Prostate gland (tissue), 2 donors: ENCODE measurements at regions not wholly inside any gene's neighbourhood (a gene's known extent, or its start where the extent isn't known, plus 50 kb on each side); places are given as distances from the start of the nearest gene placed in this dataset.

Source experiments
- DNase-seq: peaks from one replicate; pipeline ENCODE4 v3.0.0-alpha.2; 2019; ENCODE audit warnings: low spot score
- H3K27ac ChIP-seq, 2 donors: fragments of 200-600 bp; sonication (generic); 2 replicates each; pipeline ENCODE4 v1.5.1; 2017 to 2019
- H3K27me3 ChIP-seq: fragments of 200-600 bp; sonication (generic); replicated peaks from 2 replicates; pipeline ENCODE4 v1.5.1; 2019; ENCODE audit not compliant: insufficient read depth
- H3K36me3 ChIP-seq, 2 donors: fragments of 200-600 bp; sonication (generic); 1 replicate in 1 of 2; 2 replicates in 1 of 2; pipeline versions ENCODE4 v1.5.1 to v1.8.1; 2017 to 2019
- H3K4me1 ChIP-seq: fragments of 200-600 bp; sonication (generic); replicated peaks from 2 replicates; pipeline ENCODE4 v1.5.1; 2019
- H3K4me3 ChIP-seq, 2 donors: fragments of 200-600 bp; sonication (generic); 2 replicates each; pipeline ENCODE4 v1.5.1; 2017 to 2019
- H3K9me3 ChIP-seq: fragments of 200-600 bp; sonication (generic); 2 replicates; pipeline ENCODE4 v1.5.1; 2017
- CTCF ChIP-seq, 4 experiments: fragments of 200-600 bp in 2 of 4; fragments of 450-650 bp in 2 of 4; sonication (generic) in 2 of 4; IDR thresholded peaks; 1 replicate in 3 of 4; 2 replicates in 1 of 4; pipeline ENCODE4 v1.5.1; 2016 to 2019; ENCODE audit warnings: antibody characterized with exemption in 4 of 4, mild to moderate bottlenecking in 2 of 4, moderate library complexity in 2 of 4
- POLR2A ChIP-seq: fragments of 450-650 bp; IDR thresholded peaks from one replicate; pipeline ENCODE4 v1.6.1; 2016; ENCODE audit warnings: antibody characterized with exemption, mild to moderate bottlenecking
- POLR2AphosphoS5 ChIP-seq: sonication (generic); formaldehyde crosslinking; IDR thresholded peaks from one replicate; pipeline ENCODE4 v1.6.1; 2017; ENCODE audit warnings: antibody characterized with exemption
- WGBS: methylation state at CpG from one replicate; pipeline ENCODE4 v1.1.5; 2018; 5-methylcytosine and 5-hydroxymethylcytosine counted together
- intact Hi-C: fragments of 100-400 bp; cut with DNase I; formaldehyde crosslinking; loops from one replicate; pipeline ENCODE4 v1.14.2; 2022

GRCh38 chr2:6393819-6394218, 471.9 kb downstream of the CMPK2 start:
- H3K9me3 ChIP-seq = no peaks in the 10 kb centered on the region
- intact Hi-C loops = no loop called here
- H3K4me3 ChIP-seq = no peak overlapping the region
- DNase-seq = no peak
- H3K36me3 ChIP-seq = no peaks in the 10 kb centered on the region
- TF ChIP-seq POLR2A = no peak
- no peak for TF ChIP-seq CTCF (IDR thresholded peaks at IDR 0.05)
- TF ChIP-seq POLR2AphosphoS5 = no peak
- H3K27ac ChIP-seq = no peak overlapping the region
- H3K27me3 ChIP-seq = no peaks in the 10 kb centered on the region
- H3K4me1 ChIP-seq = no peaks in the 10 kb centered on the region
- 57% methylated on average over 3 of the region's 3 CpGs for WGBS

- H3K27me3 ChIP-seq = no peaks in the 10 kb centered on the region
- H3K4me3 ChIP-seq = no peak overlapping the region
- no peak for DNase-seq
- no peaks in the 10 kb centered on the region for H3K36me3 ChIP-seq
- H3K4me1 ChIP-seq = no peaks in the 10 kb centered on the region
- H3K9me3 ChIP-seq = no peaks in the 10 kb centered on the region
- no peak overlapping the region for H3K27ac ChIP-seq
- TF ChIP-seq POLR2AphosphoS5 (no peak), POLR2A (no peak), CTCF (IDR thresholded peaks at IDR 0.05) (no peak)
- intact Hi-C loops = no loop called here
- WGBS = 89% methylated on average over 2 of the region's 2 CpGs
These were observed 471.4 kb downstream of the CMPK2 start for GRCh38 chr2:6394276-6394675.

- no peak overlapping the region for H3K4me3 ChIP-seq
- intact Hi-C loops = no loop called here
- WGBS = 58% methylated on average over 2 of the region's 2 CpGs
- H3K27ac ChIP-seq = no peak overlapping the region
- TF ChIP-seq POLR2A (no peak), POLR2AphosphoS5 (no peak), CTCF (IDR thresholded peaks at IDR 0.05) (no peak)
- no peak for DNase-seq
- H3K36me3 ChIP-seq = no peaks in the 10 kb centered on the region
- H3K4me1 ChIP-seq = no peaks in the 10 kb centered on the region
- no peaks in the 10 kb centered on the region for H3K27me3 ChIP-seq
- H3K9me3 ChIP-seq = no peaks in the 10 kb centered on the region
These were observed 467.3 kb downstream of the CMPK2 start for GRCh38 chr2:6398421-6398820.

- Histone ChIP-seq H3K27ac (no peak overlapping the region), H3K27me3 (no peaks in the 10 kb centered on the region), H3K4me3 (no peak overlapping the region), H3K9me3 (no peaks in the 10 kb centered on the region), H3K4me1 (no peaks in the 10 kb centered on the region), H3K36me3 (no peaks in the 10 kb centered on the region)
- 91% methylated on average over 3 of the region's 3 CpGs for WGBS
- TF ChIP-seq POLR2AphosphoS5 (no peak), POLR2A (no peak), CTCF (IDR thresholded peaks at IDR 0.05) (no peak)
- no peak for DNase-seq
- intact Hi-C loops = no loop called here
These were observed 464.4 kb downstream of the CMPK2 start for GRCh38 chr2:6401301-6401700.

- H3K36me3 ChIP-seq = no peaks in the 10 kb centered on the region
- no peak for TF ChIP-seq CTCF (IDR thresholded peaks at IDR 0.05)
- no peak overlapping the region for H3K27ac ChIP-seq
- no peaks in the 10 kb centered on the region for H3K4me1 ChIP-seq
- no peaks in the 10 kb centered on the region for H3K9me3 ChIP-seq
- no peaks in the 10 kb centered on the region for H3K27me3 ChIP-seq
- no peak overlapping the region for H3K4me3 ChIP-seq
- 93% methylated on average over 2 of the region's 2 CpGs for WGBS
- DNase-seq = no peak
- intact Hi-C loops = no loop called here
These were observed 457.6 kb downstream of the CMPK2 start for GRCh38 chr2:6408057-6408456.
